Upper lobe of left lung (tissue), 4 donors: ENCODE measurements at regions not wholly inside any gene's neighbourhood (a gene's known extent, or its start where the extent isn't known, plus 50 kb on each side); places are given as distances from the start of the nearest gene placed in this dataset.

ENCODE experiments used
- CTCF ChIP-seq, 6 experiments: fragments of 450-650 bp in 4 of 6; fragments of 200-600 bp in 2 of 6; sonication (generic) in 2 of 6; IDR thresholded peaks; one replicate each; pipeline ENCODE4 v1.5.1; 2016 to 2019; ENCODE audit warnings: antibody characterized with exemption in 6 of 6
- POLR2A ChIP-seq, 4 donors: fragments of 450-650 bp; IDR thresholded peaks; one replicate each; pipeline ENCODE4 v1.5.1; 2016 to 2017; ENCODE audit warnings: antibody characterized with exemption in 4 of 4, mild to moderate bottlenecking in 2 of 4

GRCh38 chr14:45705940-45706534 is 453.0 kb upstream of the MIS18BP1 start:
- TF ChIP-seq CTCF (IDR thresholded peaks at IDR 0.05) (no peak), POLR2A (IDR thresholded peaks at IDR 0.05) (no peak)
